Gastrocnemius medialis (tissue), 4 donors: ENCODE measurements at regions not wholly inside any gene's neighbourhood (a gene's known extent, or its start where the extent isn't known, plus 50 kb on each side); places are given as distances from the start of the nearest gene placed in this dataset.

Experiments used
- ATAC-seq, 2 donors: fragments of 150-250 bp; one replicate each; pipeline ENCODE4 v1.9.1; 2016
- DNase-seq, 2 donors: peaks; one replicate each; pipeline ENCODE4 v3.0.0-alpha.2; 2019
- H3K27ac ChIP-seq, 4 donors: fragments of 200-600 bp; sonication (generic); 1 replicate in 1 of 4; 2 replicates in 3 of 4; pipeline ENCODE4 v1.5.1; 2016 to 2018; ENCODE audit warnings: mild to moderate bottlenecking in 2 of 4, moderate library complexity in 1 of 4
- H3K27me3 ChIP-seq, 3 donors: fragments of 200-600 bp; sonication (generic) in 2 of 3; 1 replicate in 1 of 3; 2 replicates in 2 of 3; pipeline versions ENCODE4 v1.5.1 to v1.6.0; 2016 to 2019; ENCODE audit warnings: mild to moderate bottlenecking in 1 of 3, moderate library complexity in 1 of 3
- H3K36me3 ChIP-seq, 2 donors: fragments of 200-600 bp; sonication (generic) in 1 of 2; one replicate each; pipeline ENCODE4 v1.5.1; 2017 to 2018
- H3K4me1 ChIP-seq, 2 donors: fragments of 200-600 bp; sonication (generic) in 1 of 2; one replicate each; pipeline ENCODE4 v1.5.1; 2016 to 2017; ENCODE audit warnings: mild to moderate bottlenecking in 2 of 2
- H3K4me3 ChIP-seq, 4 donors: fragments of 200-600 bp; sonication (generic) in 3 of 4; 1 replicate in 1 of 4; 2 replicates in 3 of 4; pipeline ENCODE4 v1.5.1; 2016 to 2019; ENCODE audit warnings: mild to moderate bottlenecking in 2 of 4
- H3K9me3 ChIP-seq, 3 donors: fragments of 200-600 bp; sonication (generic) in 2 of 3; 1 replicate in 1 of 3; 2 replicates in 2 of 3; pipeline ENCODE4 v1.5.1; 2016 to 2019
- POLR2A ChIP-seq, 2 donors: fragments of 450-650 bp; IDR thresholded peaks; one replicate each; pipeline ENCODE4 v1.6.1; 2017; ENCODE audit warnings: antibody characterized with exemption in 2 of 2, mild to moderate bottlenecking in 2 of 2, moderate library complexity in 2 of 2
- in situ Hi-C, 4 donors: fragments of 200-750 bp; cut with MboI; loops; one replicate each; pipeline versions ENCODE4 v1.15.0 to v1.8.0; 2017; ENCODE audit warnings: low sequenced_read_pairs in 4 of 4
- intact Hi-C: fragments of 100-400 bp; cut with DNase I; formaldehyde crosslinking; loops from one replicate; pipeline ENCODE4 v1.15.1; 2023; ENCODE audit warnings: low total_unique reads
- TF ChIP-seq, protein P1 (sequence below), 5 experiments: fragments of 450-650 bp in 3 of 5; fragments of 200-600 bp in 2 of 5; sonication (generic) in 2 of 5; IDR thresholded peaks in 4 of 5; conservative IDR thresholded peaks in 1 of 5; 1 replicate in 4 of 5; 2 replicates in 1 of 5; pipeline ENCODE4 v1.5.1; 2016 to 2019; ENCODE audit warnings: antibody characterized with exemption in 5 of 5, mild to moderate bottlenecking in 3 of 5, moderate library complexity in 3 of 5

- DNase-seq (no peak), ATAC-seq (no peak)
- no peaks in the 10 kb centered on the region for H3K4me1 ChIP-seq
- no peaks in the 10 kb centered on the region for H3K27me3 ChIP-seq
- TF ChIP-seq POLR2A (IDR thresholded peaks at IDR 0.05), result no peak
- TF ChIP-seq, protein P1, sequence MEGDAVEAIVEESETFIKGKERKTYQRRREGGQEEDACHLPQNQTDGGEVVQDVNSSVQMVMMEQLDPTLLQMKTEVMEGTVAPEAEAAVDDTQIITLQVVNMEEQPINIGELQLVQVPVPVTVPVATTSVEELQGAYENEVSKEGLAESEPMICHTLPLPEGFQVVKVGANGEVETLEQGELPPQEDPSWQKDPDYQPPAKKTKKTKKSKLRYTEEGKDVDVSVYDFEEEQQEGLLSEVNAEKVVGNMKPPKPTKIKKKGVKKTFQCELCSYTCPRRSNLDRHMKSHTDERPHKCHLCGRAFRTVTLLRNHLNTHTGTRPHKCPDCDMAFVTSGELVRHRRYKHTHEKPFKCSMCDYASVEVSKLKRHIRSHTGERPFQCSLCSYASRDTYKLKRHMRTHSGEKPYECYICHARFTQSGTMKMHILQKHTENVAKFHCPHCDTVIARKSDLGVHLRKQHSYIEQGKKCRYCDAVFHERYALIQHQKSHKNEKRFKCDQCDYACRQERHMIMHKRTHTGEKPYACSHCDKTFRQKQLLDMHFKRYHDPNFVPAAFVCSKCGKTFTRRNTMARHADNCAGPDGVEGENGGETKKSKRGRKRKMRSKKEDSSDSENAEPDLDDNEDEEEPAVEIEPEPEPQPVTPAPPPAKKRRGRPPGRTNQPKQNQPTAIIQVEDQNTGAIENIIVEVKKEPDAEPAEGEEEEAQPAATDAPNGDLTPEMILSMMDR (IDR thresholded peaks at IDR 0.05 in 4 of 5, conservative IDR thresholded peaks at IDR 0.05 in 1 of 5), result no peak
- H3K27ac ChIP-seq, result no peak overlapping the region
- no peaks in the 10 kb centered on the region for H3K9me3 ChIP-seq
- H3K36me3 ChIP-seq, result no peaks in the 10 kb centered on the region
- no peak overlapping the region for H3K4me3 ChIP-seq
- in situ Hi-C loops, result no loop called here
- intact Hi-C loops, result no loop called here
Observed at GRCh38 chr6:18741741-18742140, 354.6 kb downstream of the RNF144B start.

DNA sequence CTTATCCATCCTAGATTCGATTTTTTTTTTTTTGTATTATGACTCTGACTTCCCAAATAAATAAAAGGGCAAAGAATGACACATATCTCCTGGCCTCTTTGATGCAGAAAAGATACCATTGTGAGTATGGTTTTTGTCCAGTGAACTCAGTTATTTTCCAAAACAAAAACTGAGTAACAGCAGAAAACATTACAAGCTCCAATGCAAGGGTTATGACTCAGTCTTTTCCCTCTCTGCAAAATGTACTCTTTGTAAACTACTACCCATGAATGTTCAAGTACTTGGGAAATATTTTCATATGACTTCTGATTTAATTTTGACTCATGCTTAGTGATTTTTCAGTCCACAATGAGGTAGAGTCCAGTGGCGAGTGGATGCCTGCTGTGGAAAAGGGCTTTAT is 355.3 kb downstream of the RNF144B start:
- ATAC-seq (no peak), DNase-seq (no peak)
- in situ Hi-C loops (no loop called here), intact Hi-C loops (no loop called here)
- TF ChIP-seq POLR2A (IDR thresholded peaks at IDR 0.05), result no peak
- TF ChIP-seq, protein P1 (IDR thresholded peaks at IDR 0.05 in 4 of 5, conservative IDR thresholded peaks at IDR 0.05 in 1 of 5), result no peak
- Histone ChIP-seq H3K27me3 (no peaks in the 10 kb centered on the region), H3K27ac (no peak overlapping the region), H3K36me3 (no peaks in the 10 kb centered on the region), H3K9me3 (no peaks in the 10 kb centered on the region), H3K4me3 (no peak overlapping the region), H3K4me1 (no peaks in the 10 kb centered on the region)

GRCh38 chr6:18746727-18747126 is 359.6 kb downstream of the RNF144B start:
- intact Hi-C loops, result no loop called here

GRCh38 chr6:18748314-18748713 is 361.2 kb downstream of the RNF144B start:
- intact Hi-C loops (no loop called here), in situ Hi-C loops (no loop called here)
- H3K4me3 ChIP-seq, result no peak overlapping the region

More at GRCh38 chr6:18746727-18747126, 359.6 kb downstream of the RNF144B start:
- ATAC-seq, result no peak
- Histone ChIP-seq H3K27me3 (no peaks in the 10 kb centered on the region), H3K4me3 (no peak overlapping the region), H3K36me3 (no peaks in the 10 kb centered on the region), H3K9me3 (no peaks in the 10 kb centered on the region), H3K27ac (no peak overlapping the region), H3K4me1 (no peaks in the 10 kb centered on the region)
- in situ Hi-C loops, result no loop called here
- TF ChIP-seq POLR2A (IDR thresholded peaks at IDR 0.05), result no peak
- TF ChIP-seq, protein P1 (IDR thresholded peaks at IDR 0.05 in 4 of 5, conservative IDR thresholded peaks at IDR 0.05 in 1 of 5), result no peak
- no peak for DNase-seq

More at GRCh38 chr6:18748314-18748713, 361.2 kb downstream of the RNF144B start:
- TF ChIP-seq, protein P1 (IDR thresholded peaks at IDR 0.05 in 4 of 5, conservative IDR thresholded peaks at IDR 0.05 in 1 of 5), result no peak
- no peak for TF ChIP-seq POLR2A (IDR thresholded peaks at IDR 0.05)
- Histone ChIP-seq H3K9me3 (no peaks in the 10 kb centered on the region), H3K4me1 (no peaks in the 10 kb centered on the region), H3K27me3 (no peaks in the 10 kb centered on the region), H3K27ac (no peak overlapping the region), H3K36me3 (no peaks in the 10 kb centered on the region)
- no peak for ATAC-seq
- no peak for DNase-seq
